Breast epithelium (tissue), 4 donors: ENCODE measurements at regions not wholly inside any gene's neighbourhood (a gene's known extent, or its start where the extent isn't known, plus 50 kb on each side); places are given as distances from the start of the nearest gene placed in this dataset.

ENCODE experiments used
- DNase-seq, 2 donors: peaks; one replicate each; pipeline ENCODE4 v3.0.0-alpha.2; 2019; ENCODE audit warnings: low spot score in 2 of 2
- H3K27ac ChIP-seq, 2 donors: fragments of 200-600 bp; sonication (generic) in 1 of 2; one replicate each; pipeline ENCODE4 v1.5.1; 2016 to 2019; ENCODE audit warnings: mild to moderate bottlenecking in 1 of 2
- H3K27me3 ChIP-seq, 2 donors: fragments of 200-600 bp; sonication (generic) in 1 of 2; one replicate each; pipeline versions ENCODE4 v1.5.1 to v1.6.0; 2017 to 2019; ENCODE audit warnings: control low read depth in 1 of 2, mild to moderate bottlenecking in 1 of 2
- H3K36me3 ChIP-seq: fragments of 200-600 bp; one replicate; pipeline ENCODE4 v1.5.1; 2019
- H3K4me1 ChIP-seq, 2 donors: fragments of 200-600 bp; sonication (generic); one replicate each; pipeline ENCODE4 v1.5.1; 2016 to 2019; ENCODE audit warnings: control low read depth in 1 of 2
- H3K4me3 ChIP-seq, 3 donors: fragments of 200-600 bp; sonication (generic); 1 replicate in 2 of 3; 2 replicates in 1 of 3; pipeline ENCODE4 v1.5.1; 2016 to 2019; ENCODE audit warnings: mild to moderate bottlenecking in 3 of 3, moderate library complexity in 2 of 3
- H3K9me3 ChIP-seq, 2 donors: fragments of 200-600 bp; sonication (generic) in 1 of 2; one replicate each; pipeline ENCODE4 v1.5.1; 2016 to 2019; ENCODE audit warnings: control low read depth in 1 of 2
- CTCF ChIP-seq, 3 donors: fragments of 450-650 bp; IDR thresholded peaks; one replicate each; pipeline ENCODE4 v1.5.1; 2016 to 2017; ENCODE audit warnings: antibody characterized with exemption in 3 of 3, mild to moderate bottlenecking in 3 of 3, moderate library complexity in 3 of 3
- POLR2A ChIP-seq: fragments of 450-650 bp; IDR thresholded peaks from one replicate; pipeline ENCODE4 v1.6.1; 2016; ENCODE audit warnings: antibody characterized with exemption, mild to moderate bottlenecking, moderate library complexity
- POLR2AphosphoS5 ChIP-seq, 3 donors: sonication (generic); formaldehyde crosslinking; IDR thresholded peaks; one replicate each; pipeline ENCODE4 v1.6.1; 2017; ENCODE audit warnings: antibody characterized with exemption in 3 of 3
- intact Hi-C: fragments of 100-400 bp; cut with DNase I; formaldehyde crosslinking; loops from one replicate; pipeline ENCODE4 v1.15.1; 2023; ENCODE audit warnings: low total_unique reads

GRCh38 chr3:107044677-107045076 lies 332.6 kb upstream of the CCDC54 start:
- DNase-seq: no peak
- H3K27me3 ChIP-seq: no peaks in the 10 kb centered on the region
- H3K4me1 ChIP-seq: no peaks in the 10 kb centered on the region
- peaks cover 0 to 7% of the 10 kb centered on the region in 2 donors for H3K9me3 ChIP-seq
- no peak overlapping the region for H3K4me3 ChIP-seq
- TF ChIP-seq CTCF (IDR thresholded peaks at IDR 0.05): no peak
- no peak for TF ChIP-seq POLR2A
- no peak for TF ChIP-seq POLR2AphosphoS5 (IDR thresholded peaks at IDR 0.05)
- no peak overlapping the region for H3K27ac ChIP-seq
- intact Hi-C loops: no loop called here
- no peaks in the 10 kb centered on the region for H3K36me3 ChIP-seq

DNA sequence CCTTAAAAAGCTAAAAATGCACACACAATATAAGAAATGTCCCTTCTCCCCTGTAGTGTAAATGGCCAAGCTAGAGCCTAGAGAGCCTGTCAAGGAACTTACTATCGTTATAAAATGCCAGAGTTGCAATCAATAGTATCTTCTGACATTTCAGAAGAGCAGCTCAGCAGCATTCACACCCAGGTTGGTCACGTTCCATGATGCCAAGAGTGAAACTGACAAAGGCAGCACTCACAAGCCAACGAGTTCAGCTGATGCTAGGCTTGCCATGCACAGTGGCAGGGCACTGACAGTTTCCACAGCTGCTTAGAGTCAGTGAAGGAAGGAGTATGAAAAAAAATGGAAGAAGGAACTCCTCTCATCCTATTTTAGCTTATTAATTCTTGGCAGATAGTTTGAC lies 331.4 kb upstream of the CCDC54 start:
- TF ChIP-seq CTCF (IDR thresholded peaks at IDR 0.05) (no peak), POLR2AphosphoS5 (IDR thresholded peaks at IDR 0.05) (no peak), POLR2A (no peak)
- H3K4me1 ChIP-seq: no peaks in the 10 kb centered on the region
- no peak overlapping the region for H3K4me3 ChIP-seq
- no peaks in the 10 kb centered on the region for H3K36me3 ChIP-seq
- no peak for DNase-seq
- no peak overlapping the region for H3K27ac ChIP-seq
- intact Hi-C loops: no loop called here
- peaks cover 0 to 3% of the 10 kb centered on the region in 2 donors for H3K9me3 ChIP-seq
- no peaks in the 10 kb centered on the region for H3K27me3 ChIP-seq

- DNase-seq: no peak
- no peak overlapping the region for H3K4me3 ChIP-seq
- H3K27me3 ChIP-seq: no peaks in the 10 kb centered on the region
- H3K9me3 ChIP-seq: no peaks in the 10 kb centered on the region
- H3K36me3 ChIP-seq: no peaks in the 10 kb centered on the region
- no peaks in the 10 kb centered on the region for H3K4me1 ChIP-seq
- H3K27ac ChIP-seq: no peak overlapping the region
- intact Hi-C loops: no loop called here
- TF ChIP-seq POLR2A (no peak), POLR2AphosphoS5 (IDR thresholded peaks at IDR 0.05) (no peak), CTCF (IDR thresholded peaks at IDR 0.05) (no peak)
Observed at GRCh38 chr3:107055181-107055942, 321.9 kb upstream of the CCDC54 start.

- no peaks in the 10 kb centered on the region for H3K27me3 ChIP-seq
- H3K36me3 ChIP-seq: no peaks in the 10 kb centered on the region
- no peaks in the 10 kb centered on the region for H3K9me3 ChIP-seq
- intact Hi-C loops: loop anchor here (2.0 kb wide), 1 partner anchor 61 kb away; no protein-coding TSS in a partner anchor
- TF ChIP-seq POLR2A (no peak), POLR2AphosphoS5 (IDR thresholded peaks at IDR 0.05) (no peak), CTCF (IDR thresholded peaks at IDR 0.05) (no peak)
- H3K4me1 ChIP-seq: no peaks in the 10 kb centered on the region
- H3K27ac ChIP-seq: no peak overlapping the region
- no peak for DNase-seq
- H3K4me3 ChIP-seq: no peak overlapping the region
Observed at GRCh38 chr3:107061466-107061865, 315.8 kb upstream of the CCDC54 start.

DNA sequence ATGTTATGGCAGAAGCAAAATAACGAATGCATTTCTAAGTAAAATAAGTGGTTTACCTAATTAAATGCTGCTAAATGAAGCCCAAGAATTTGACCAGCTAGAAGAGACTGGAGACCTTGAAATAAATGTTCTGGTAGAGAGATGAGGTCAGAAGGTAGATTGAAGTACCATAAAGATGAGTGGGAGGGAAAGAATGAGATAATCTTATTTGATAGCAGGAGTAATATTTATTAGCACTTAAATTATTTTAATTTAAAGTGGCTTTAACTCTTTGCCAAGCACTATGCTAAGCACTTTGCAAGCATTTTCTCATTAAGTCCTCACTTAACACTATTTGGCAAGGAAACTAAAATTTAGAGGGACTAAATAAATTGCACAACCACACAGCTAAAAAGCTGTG lies 314.9 kb upstream of the CCDC54 start:
- Histone ChIP-seq H3K9me3 (no peaks in the 10 kb centered on the region), H3K27ac (no peak overlapping the region), H3K27me3 (no peaks in the 10 kb centered on the region), H3K4me1 (no peaks in the 10 kb centered on the region), H3K36me3 (no peaks in the 10 kb centered on the region), H3K4me3 (no peak overlapping the region)
- TF ChIP-seq POLR2A (no peak), CTCF (IDR thresholded peaks at IDR 0.05) (no peak), POLR2AphosphoS5 (IDR thresholded peaks at IDR 0.05) (no peak)
- intact Hi-C loops: no loop called here
- DNase-seq: no peak
